ENCODE measurements at regions not wholly inside any gene's neighbourhood (a gene's known extent, or its start where the extent isn't known, plus 50 kb on each side); places are given as distances from the start of the nearest gene placed in this dataset.

- TF ChIP-seq AR (CRISPR knock-in tag; IDR thresholded peaks at IDR 0.05) (no peak), ZNF317 (CRISPR knock-in tag; IDR thresholded peaks at IDR 0.05; ENCODE audit: borderline replicate concordance, low read depth) (no peak), KAT7 (CRISPR knock-in tag; IDR thresholded peaks at IDR 0.05; ENCODE audit: borderline replicate concordance) (no peak), ESRRA (CRISPR knock-in tag; IDR thresholded peaks at IDR 0.05; ENCODE audit: borderline replicate concordance) (no peak), CBFB (CRISPR knock-in tag; IDR thresholded peaks at IDR 0.05; ENCODE audit: low read depth) (no peak), NR3C1 (CRISPR knock-in tag; conservative IDR thresholded peaks at IDR 0.05; ENCODE audit: low read depth) (no peak), FOXP4 (CRISPR knock-in tag; IDR thresholded peaks at IDR 0.05) (no peak), ZNF281 (CRISPR knock-in tag; IDR thresholded peaks at IDR 0.05) (no peak), ZNF416 (CRISPR knock-in tag; IDR thresholded peaks at IDR 0.05) (no peak), HMGA2 (CRISPR knock-in tag; IDR thresholded peaks at IDR 0.05) (no peak), ZNF263 (CRISPR knock-in tag; IDR thresholded peaks at IDR 0.05; ENCODE audit: low read depth) (no peak), USF1 (CRISPR knock-in tag; IDR thresholded peaks at IDR 0.05) (no peak), ZNF138 (CRISPR knock-in tag; conservative IDR thresholded peaks at IDR 0.05) (no peak)
- TF ChIP-seq, protein P1, sequence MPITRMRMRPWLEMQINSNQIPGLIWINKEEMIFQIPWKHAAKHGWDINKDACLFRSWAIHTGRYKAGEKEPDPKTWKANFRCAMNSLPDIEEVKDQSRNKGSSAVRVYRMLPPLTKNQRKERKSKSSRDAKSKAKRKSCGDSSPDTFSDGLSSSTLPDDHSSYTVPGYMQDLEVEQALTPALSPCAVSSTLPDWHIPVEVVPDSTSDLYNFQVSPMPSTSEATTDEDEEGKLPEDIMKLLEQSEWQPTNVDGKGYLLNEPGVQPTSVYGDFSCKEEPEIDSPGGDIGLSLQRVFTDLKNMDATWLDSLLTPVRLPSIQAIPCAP (CRISPR knock-in tag; IDR thresholded peaks at IDR 0.05), result no peak
Measured at GRCh38 chr3:64856106-64856505, 168.3 kb upstream of the ADAMTS9 start (continued).

DNA sequence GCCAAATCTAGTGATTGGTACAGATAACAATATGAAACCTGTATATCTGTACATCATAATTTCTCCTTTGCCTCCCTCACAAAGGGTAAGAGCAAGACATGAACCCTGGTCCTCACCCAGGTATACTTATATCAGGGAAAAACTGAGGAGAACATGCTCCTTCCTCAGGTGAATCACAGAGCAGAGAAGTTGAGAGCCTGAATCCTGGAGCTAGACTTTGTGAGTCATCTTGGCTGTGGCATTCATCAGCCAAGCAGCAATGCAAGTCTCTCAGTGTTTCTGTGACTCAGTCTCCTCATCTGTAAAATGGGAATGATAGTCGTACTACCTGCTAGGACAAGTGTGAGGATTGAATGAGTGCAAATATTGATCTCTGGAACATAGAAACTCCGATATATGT lies 165.7 kb upstream of the ADAMTS9 start:
- H3K27me3 Mint-ChIP-seq (ENCODE audit: low read depth), result no peaks in the 10 kb centered on the region
- no peak for TF ChIP-seq ZNF671 (CRISPR knock-in tag; IDR thresholded peaks at IDR 0.05)
- TF ChIP-seq SMAD4 (CRISPR knock-in tag; IDR thresholded peaks at IDR 0.05), result no peak
- TF ChIP-seq, protein P2, sequence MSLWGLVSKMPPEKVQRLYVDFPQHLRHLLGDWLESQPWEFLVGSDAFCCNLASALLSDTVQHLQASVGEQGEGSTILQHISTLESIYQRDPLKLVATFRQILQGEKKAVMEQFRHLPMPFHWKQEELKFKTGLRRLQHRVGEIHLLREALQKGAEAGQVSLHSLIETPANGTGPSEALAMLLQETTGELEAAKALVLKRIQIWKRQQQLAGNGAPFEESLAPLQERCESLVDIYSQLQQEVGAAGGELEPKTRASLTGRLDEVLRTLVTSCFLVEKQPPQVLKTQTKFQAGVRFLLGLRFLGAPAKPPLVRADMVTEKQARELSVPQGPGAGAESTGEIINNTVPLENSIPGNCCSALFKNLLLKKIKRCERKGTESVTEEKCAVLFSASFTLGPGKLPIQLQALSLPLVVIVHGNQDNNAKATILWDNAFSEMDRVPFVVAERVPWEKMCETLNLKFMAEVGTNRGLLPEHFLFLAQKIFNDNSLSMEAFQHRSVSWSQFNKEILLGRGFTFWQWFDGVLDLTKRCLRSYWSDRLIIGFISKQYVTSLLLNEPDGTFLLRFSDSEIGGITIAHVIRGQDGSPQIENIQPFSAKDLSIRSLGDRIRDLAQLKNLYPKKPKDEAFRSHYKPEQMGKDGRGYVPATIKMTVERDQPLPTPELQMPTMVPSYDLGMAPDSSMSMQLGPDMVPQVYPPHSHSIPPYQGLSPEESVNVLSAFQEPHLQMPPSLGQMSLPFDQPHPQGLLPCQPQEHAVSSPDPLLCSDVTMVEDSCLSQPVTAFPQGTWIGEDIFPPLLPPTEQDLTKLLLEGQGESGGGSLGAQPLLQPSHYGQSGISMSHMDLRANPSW (CRISPR knock-in tag; conservative IDR thresholded peaks at IDR 0.05; ENCODE audit: low read depth), result no peak
- TF ChIP-seq ZMAT4 (CRISPR knock-in tag; IDR thresholded peaks at IDR 0.05), result no peak
- no peak for TF ChIP-seq NR1H2 (CRISPR knock-in tag; IDR thresholded peaks at IDR 0.05)
- TF ChIP-seq ZNF416 (CRISPR knock-in tag; IDR thresholded peaks at IDR 0.05), result no peak
- no peak for TF ChIP-seq SOX15 (CRISPR knock-in tag; IDR thresholded peaks at IDR 0.05)
- TF ChIP-seq FOXP4 (CRISPR knock-in tag; IDR thresholded peaks at IDR 0.05), result no peak

More for the DNA sequence above, 165.7 kb upstream of the ADAMTS9 start:
- POLR2A ChIA-PET, result no interaction called here
- ATAC-seq (no peak), DNase-seq (ENCODE audit: low spot score) (no peak)
- Mint-ChIP-seq H3K27ac (no peak overlapping the region), H3K9me3 (no peaks in the 10 kb centered on the region), H3K4me3 (no peak overlapping the region), H3K36me3 (no peaks in the 10 kb centered on the region), H3K4me1 (peaks cover 5% of the 10 kb centered on the region)
- CTCF ChIA-PET, result no interaction called here

All from WTC11 (cell line).